Fibroblast of skin of right quadriceps (primary cell): ENCODE measurements at regions not wholly inside any gene's neighbourhood (a gene's known extent, or its start where the extent isn't known, plus 50 kb on each side); places are given as distances from the start of the nearest gene placed in this dataset.
"Not testable (repeated sequence)": the region's sequence is repeated elsewhere in the genome, so short reads cannot be mapped to it uniquely, and the experiment has no call there.

Source experiments
- DNase-seq: peaks from one replicate; pipeline ENCODE4 v3.0.0-alpha.2; 2013

- DNase-seq: peak; percentile 58
Measured at GRCh38 chr11:23570828-23571227, 710.6 kb upstream of the CCDC179 start.

DNA sequence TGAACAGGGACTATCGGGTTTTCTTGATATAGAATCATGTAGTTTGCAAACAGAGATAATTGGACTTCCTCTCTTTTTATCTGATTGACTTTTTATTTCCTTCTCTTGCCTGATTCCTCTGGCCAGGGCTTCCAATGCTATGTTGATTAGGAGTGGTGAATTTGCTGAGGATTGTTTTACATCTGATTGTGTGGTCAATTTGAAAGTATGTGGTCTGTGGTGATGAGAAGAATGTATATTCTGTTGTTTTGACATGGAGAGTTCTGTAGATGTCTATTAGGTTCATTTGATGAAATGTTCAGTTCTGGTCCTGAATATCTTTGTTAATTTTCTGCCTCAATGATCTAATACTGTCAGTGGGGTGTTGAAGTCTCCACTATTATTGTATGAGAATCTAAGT, 713.2 kb upstream of the CCDC179 start:
- peak; percentile 39 for DNase-seq

GRCh38 chr11:23574149-23574548, 713.9 kb upstream of the CCDC179 start:
- no peak for DNase-seq

DNA sequence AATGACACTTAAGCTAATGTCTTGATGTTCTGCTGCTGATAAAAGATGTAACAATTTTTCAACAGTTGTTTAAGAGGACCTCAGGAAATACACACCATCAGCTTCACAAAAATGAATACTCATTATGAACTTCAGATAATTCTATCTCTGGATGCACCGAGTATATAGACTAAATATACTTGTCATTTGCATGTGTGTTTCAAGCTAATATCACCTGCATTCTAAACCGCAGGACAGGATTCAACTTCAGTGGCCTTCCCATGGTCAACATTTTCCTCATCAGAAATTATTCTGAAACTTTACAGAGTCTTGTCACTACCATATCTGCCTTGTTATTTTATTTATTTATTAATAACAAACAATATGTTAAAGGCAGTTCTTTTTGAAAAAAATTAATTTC, 717.0 kb upstream of the CCDC179 start:
- no peak for DNase-seq

DNA sequence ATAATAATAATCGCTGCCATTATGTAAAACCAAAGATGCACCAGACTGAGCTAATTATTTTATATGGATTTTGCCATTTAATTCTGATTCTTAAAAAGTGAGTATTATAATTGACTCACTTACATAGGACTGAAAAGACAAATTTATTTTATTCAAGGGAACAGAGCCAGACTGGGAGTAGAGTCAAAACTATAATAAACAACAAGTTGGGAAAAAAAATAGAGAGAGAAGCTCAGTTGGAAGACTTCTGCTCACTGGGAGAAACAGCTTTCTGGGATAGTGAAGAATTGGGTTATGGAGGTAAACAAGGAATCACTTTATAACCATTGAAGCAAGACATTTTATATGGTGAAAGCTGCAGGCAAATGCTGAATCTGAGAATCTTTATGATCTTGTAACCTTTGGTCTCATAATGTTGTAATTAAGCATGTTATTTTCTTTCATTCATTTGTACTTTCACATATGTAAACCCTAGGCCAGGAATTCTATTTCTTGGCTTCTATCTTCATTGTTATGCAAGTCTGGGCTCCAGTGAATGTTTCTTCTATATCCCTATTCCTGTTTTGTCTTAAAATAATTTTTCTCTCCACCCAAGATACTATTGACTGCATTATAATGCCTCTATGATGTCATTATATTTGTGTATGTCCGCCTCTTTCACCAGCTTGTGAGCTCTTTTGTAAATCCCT, 725.3 kb upstream of the CCDC179 start:
- DNase-seq: peak; percentile 4

GRCh38 chr11:23586173-23586572, 725.9 kb upstream of the CCDC179 start:
- DNase-seq: no peak

DNA sequence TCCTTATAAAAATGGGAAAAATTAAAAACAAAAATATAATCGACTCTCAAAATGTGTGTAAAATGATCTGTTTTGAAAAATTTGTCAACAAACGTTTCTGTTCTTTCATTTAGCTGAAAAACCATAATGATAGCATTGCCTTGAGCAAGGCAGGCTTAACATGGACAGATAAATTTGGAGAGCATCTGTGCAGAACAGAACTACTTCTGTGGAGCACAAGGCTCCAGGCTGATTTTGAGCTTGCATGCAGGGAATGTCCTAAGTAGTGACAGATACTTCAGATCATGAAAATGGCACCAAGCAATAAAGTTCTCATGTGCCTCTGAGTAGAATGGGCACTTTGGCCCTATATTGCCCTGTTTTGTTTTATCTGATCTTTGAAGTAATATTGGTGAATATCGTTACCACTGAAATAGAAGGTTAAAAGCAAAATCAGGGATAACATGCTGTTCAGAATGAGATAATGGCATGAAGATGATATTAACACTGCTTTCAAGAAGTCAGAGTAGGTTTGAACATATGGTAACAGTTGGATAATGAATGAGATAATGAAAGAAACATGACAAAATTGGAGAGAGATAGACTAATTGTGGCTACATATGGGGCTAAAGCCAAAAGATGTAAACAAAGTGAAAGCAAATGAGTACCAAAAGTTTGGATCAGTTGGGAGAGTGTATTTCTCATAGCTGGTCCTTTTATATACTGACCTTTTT, 730.5 kb upstream of the CCDC179 start:
- peak; percentile 15 for DNase-seq

GRCh38 chr11:23594755-23595154, 734.5 kb upstream of the CCDC179 start:
- no peak for DNase-seq

DNA sequence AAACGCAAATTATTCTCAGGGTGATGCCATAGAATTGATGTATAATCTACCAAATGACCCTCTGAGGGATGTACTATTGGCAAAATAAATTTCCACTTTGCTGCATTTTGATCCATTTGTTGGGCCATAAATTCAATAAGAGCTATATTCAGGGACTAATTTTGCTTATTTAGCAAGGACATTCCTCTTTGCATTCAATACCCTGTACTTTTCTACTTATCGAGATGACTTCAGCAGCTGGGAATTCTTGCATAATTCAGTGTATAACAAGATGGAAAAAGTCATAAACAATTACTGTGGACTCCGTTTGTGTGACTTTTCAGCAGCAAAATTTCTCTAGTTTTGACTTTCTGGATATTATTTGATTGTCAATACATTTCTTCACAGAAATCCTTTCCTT, 744.7 kb upstream of the CCDC179 start:
- DNase-seq: peak; percentile 5

GRCh38 chr11:23606191-23606590, 745.9 kb upstream of the CCDC179 start:
- no peak for DNase-seq

GRCh38 chr11:23611726-23612125, 751.5 kb upstream of the CCDC179 start:
- no peak for DNase-seq

- no peak for DNase-seq
Measured at GRCh38 chr11:23620617-23621016, 760.3 kb upstream of the CCDC179 start.

DNA sequence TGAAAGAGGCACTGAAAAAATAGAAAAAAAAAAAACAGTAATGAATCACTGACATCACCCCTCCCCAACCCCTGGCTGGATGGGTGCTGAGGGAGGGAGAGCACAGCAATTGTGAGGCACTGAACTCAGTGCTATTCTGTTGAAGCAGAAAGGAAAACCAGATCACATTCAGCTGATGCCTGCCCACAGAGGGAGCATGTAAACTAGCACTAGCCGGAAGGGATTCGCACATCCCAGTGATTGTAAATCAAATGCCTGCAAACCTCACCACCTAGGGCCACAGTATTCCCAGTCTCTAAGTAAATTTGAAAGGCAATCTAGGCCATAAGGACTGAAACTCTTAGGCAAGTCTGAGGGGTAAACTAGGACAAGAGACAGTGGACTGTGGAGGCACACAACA, 772.0 kb upstream of the CCDC179 start:
- no peak for DNase-seq

GRCh38 chr11:23644443-23644842, 784.2 kb upstream of the CCDC179 start:
- no peak for DNase-seq

DNA sequence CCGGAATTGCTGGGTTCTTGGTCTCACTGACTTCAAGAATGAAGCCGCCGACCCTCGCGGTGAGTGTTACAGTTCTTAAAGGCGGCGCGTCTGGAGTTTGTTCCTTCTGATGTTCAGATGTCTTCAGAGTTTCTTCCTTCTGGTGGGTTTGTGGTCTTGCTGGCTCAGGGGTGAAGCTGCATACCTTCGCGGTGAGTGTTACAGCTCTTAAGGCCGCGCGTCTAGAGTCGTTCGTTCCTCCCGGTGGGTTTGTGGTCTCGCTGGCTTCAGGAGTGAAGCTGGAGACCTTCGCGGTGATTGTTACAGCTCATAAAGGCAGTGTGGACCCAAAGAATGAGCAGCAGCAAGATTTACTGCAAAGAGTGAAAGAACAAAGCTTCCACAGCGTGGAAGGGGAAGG, 792.1 kb upstream of the CCDC179 start:
- DNase-seq: not testable (repeated sequence)

- DNase-seq: no peak
Measured at GRCh38 chr11:23653071-23653675, 792.9 kb upstream of the CCDC179 start.

DNA sequence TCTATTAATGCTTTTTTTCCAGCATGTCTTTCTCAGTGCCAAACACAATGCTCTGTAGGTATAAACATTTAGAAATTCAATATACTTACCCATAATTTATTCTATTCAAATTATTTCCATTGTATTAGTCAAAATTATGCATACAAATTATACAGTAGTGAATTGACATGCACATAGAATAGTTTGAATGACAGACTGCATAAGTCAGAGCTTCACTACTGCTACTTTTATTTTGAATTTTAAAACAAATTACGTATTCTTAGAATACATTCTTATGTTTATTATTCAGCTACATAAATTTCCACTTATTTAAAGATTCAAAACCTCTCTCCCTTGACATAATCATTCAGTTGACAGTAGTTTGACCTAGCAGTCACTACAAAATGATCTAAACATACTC, 808.0 kb upstream of the CCDC179 start:
- DNase-seq: no peak

GRCh38 chr11:23673366-23673765, 813.1 kb upstream of the CCDC179 start:
- no peak for DNase-seq

DNA sequence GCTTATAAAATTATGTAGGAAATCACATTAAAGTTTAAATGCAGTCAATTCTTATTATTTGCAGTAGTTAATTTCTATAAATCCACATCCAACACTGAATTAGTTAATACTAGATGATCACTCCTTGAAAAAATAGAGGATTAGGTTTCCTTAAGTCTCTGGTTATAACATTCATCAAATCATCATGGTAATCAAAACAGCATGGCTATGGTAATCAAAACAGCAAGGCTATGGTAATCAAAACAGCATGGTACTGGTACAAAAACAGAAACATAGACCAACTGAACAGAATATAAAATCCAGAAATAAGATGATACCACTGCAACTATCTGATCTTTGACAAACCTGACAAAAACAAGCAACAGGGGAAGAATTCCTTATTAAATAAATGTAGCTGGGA, 814.6 kb upstream of the CCDC179 start:
- DNase-seq: peak; percentile 7

- no peak for DNase-seq
Measured at GRCh38 chr11:23679041-23679440, 817.8 kb upstream of the LUZP2 start.

GRCh38 chr11:23679981-23680380, 816.9 kb upstream of the LUZP2 start:
- no peak for DNase-seq

DNA sequence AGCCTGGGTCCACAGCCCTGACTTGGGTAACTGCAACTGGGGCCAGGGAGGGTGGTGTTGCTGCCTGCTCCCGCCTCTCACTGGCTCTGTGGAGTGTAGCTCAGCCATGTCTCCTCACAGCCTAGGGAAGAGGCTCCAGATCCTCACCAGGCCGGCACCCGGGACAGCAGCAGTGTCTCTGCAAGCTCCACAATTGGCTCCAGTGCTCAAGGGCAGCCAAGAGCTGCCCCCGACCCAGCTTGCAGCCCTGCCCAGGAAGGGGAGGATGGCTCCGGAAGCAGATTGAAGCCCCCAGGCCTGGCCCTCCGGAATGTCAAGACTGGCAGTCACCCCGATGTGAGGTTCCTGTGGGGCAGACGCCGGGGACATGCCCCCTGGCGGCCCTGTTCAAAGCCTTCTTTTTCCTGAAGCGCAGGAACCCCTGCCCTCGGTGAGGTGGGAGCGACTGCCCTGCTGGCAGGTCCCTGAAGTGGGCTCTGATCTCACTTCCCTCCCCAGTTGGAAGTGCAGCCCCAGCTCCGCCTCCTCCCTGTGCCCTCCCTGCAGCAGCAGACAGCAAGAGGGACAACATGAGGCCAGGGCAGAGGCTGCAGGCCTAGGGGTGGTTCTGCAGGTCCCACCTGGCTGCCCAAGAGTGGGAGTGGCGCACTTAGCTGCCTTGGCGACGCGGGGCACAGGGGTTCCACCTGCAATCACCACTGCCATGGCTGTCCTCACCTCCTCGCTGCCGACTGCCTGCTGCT, 816.2 kb upstream of the LUZP2 start:
- no peak for DNase-seq

GRCh38 chr11:23684701-23685100, 812.2 kb upstream of the LUZP2 start:
- no peak for DNase-seq

DNA sequence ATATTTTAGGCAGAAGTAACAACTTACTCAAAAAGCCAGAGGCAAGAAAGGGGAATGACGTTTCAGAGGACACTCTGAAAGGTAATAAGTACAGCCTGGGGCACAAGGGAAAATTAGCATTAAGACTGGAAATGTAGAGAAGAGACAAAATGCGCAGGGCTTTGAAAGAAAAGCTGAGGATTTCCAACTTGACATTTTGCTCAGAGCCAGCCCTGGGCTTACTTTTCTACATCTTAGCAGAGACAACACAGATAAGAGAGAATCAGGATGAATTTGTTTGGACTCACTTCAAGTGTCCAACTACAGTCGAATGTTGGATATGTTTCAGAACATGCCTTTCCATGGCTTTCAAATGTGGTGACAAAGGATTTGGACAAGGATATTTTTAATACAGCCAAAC, 808.9 kb upstream of the LUZP2 start:
- no peak for DNase-seq
